K562 (cell line): ENCODE measurements at regions not wholly inside any gene's neighbourhood (a gene's known extent, or its start where the extent isn't known, plus 50 kb on each side); places are given as distances from the start of the nearest gene placed in this dataset.

Source experiments
- ADNP ChIP-seq: fragments of 200-800 bp; sonication (Bioruptor generic); IDR thresholded peaks from 2 replicates; pipeline ENCODE4 v1.6.1; 2016; ENCODE audit warnings: missing genetic modification characterization, missing compliant biosample characterization
- ARNT ChIP-seq, 2 experiments: fragments of 450-650 bp; IDR thresholded peaks; 2 replicates each; pipeline ENCODE4 v1.6.1; 2016; ENCODE audit warnings: mild to moderate bottlenecking in 1 of 2
- BACH1 ChIP-seq: fragments of 200-800 bp; sonication (Bioruptor generic); IDR thresholded peaks from 2 replicates; pipeline ENCODE4 v1.6.1; 2016; ENCODE audit warnings: missing genetic modification characterization, missing compliant biosample characterization
- CREBBP ChIP-seq: IDR thresholded peaks from one replicate; pipeline ENCODE4 v1.6.1; 2012; ENCODE audit warnings: low read depth, mild to moderate bottlenecking, control low read depth, inconsistent platforms, low read length
- CTCF ChIP-seq, 3 experiments: IDR thresholded peaks in 2 of 3; conservative IDR thresholded peaks in 1 of 3; 2 replicates each; pipeline ENCODE4 v1.5.1; 2011 to 2012; ENCODE audit warnings: low read length in 3 of 3, mild to moderate bottlenecking in 3 of 3, control low read depth in 2 of 3, improper control_type of control experiment in 1 of 3, inconsistent platforms in 1 of 3, low read depth in 1 of 3, mixed read lengths in 1 of 3, moderate library complexity in 1 of 3; ENCODE audit not compliant: insufficient read depth in 2 of 3
- DDX20 ChIP-seq: fragments of 450-650 bp; IDR thresholded peaks from 2 replicates; pipeline ENCODE4 v1.6.1; 2016; ENCODE audit warnings: missing genetic modification characterization, low read depth, mild to moderate bottlenecking, missing compliant biosample characterization, moderate library complexity
- EZH2 ChIP-seq: IDR thresholded peaks from 2 replicates; pipeline ENCODE4 v1.6.1; 2012; ENCODE audit warnings: low read depth, mild to moderate bottlenecking, inconsistent platforms, low read length, borderline replicate concordance
- FOXO4 ChIP-seq: fragments of 450-650 bp; formaldehyde crosslinking; IDR thresholded peaks from 2 replicates; pipeline ENCODE4 v1.4.0; 2020; ENCODE audit warnings: mild to moderate bottlenecking, moderate library complexity
- GABPB1 ChIP-seq: sonication (generic); formaldehyde crosslinking; IDR thresholded peaks from 2 replicates; pipeline ENCODE4 v1.8.0; 2022; ENCODE audit warnings: mild to moderate bottlenecking, missing genetic modification reagents
- HNRNPLL ChIP-seq: fragments of 200-400 bp; formaldehyde crosslinking; IDR thresholded peaks from 2 replicates; pipeline ENCODE4 v1.6.1; 2017; ENCODE audit warnings: low read length, low read depth, mild to moderate bottlenecking; ENCODE audit not compliant: poor library complexity, severe bottlenecking
- MTA1 ChIP-seq: fragments of 450-650 bp; IDR thresholded peaks from 2 replicates; pipeline ENCODE4 v1.6.1; 2017; ENCODE audit warnings: borderline replicate concordance
- NR2C1 ChIP-seq, 2 experiments: fragments of 450-650 bp; IDR thresholded peaks; 2 replicates each; pipeline ENCODE4 v1.6.1; 2017; ENCODE audit warnings: mild to moderate bottlenecking in 2 of 2, antibody characterized with exemption in 1 of 2, inconsistent platforms in 1 of 2, missing compliant biosample characterization in 1 of 2, missing genetic modification characterization in 1 of 2
- NR2C2 ChIP-seq, 2 experiments: fragments of 200-800 bp in 1 of 2; sonication (Bioruptor generic) in 1 of 2; sonication (generic) in 1 of 2; formaldehyde crosslinking in 1 of 2; IDR thresholded peaks; 2 replicates each; pipeline versions ENCODE4 v1.6.1 to v1.8.0; 2016 to 2022; ENCODE audit warnings: mild to moderate bottlenecking in 1 of 2, missing compliant biosample characterization in 1 of 2, missing genetic modification characterization in 1 of 2, missing genetic modification reagents in 1 of 2
- TFE3 ChIP-seq: fragments of 450-650 bp; formaldehyde crosslinking; IDR thresholded peaks from 2 replicates; pipeline ENCODE4 v1.4.0; 2020; ENCODE audit warnings: mild to moderate bottlenecking, mixed read lengths
- UBTF ChIP-seq, 2 experiments: IDR thresholded peaks; 2 replicates each; pipeline ENCODE4 v1.6.1; 2012; ENCODE audit warnings: improper control_type of control experiment in 2 of 2, low read depth in 2 of 2, low read length in 2 of 2, borderline replicate concordance in 1 of 2
- ZC3H11A ChIP-seq: IDR thresholded peaks from 2 replicates; pipeline ENCODE4 v1.6.1; 2012; ENCODE audit warnings: low read depth, low read length, improper control_type of control experiment
- ZNF124 ChIP-seq: sonication (generic); formaldehyde crosslinking; IDR thresholded peaks from 2 replicates; pipeline ENCODE4 v1.8.1; 2022; ENCODE audit warnings: missing genetic modification reagents
- ZZZ3 ChIP-seq: fragments of 450-650 bp; IDR thresholded peaks from 2 replicates; pipeline ENCODE4 v1.6.1; 2016; ENCODE audit warnings: antibody characterized with exemption, mild to moderate bottlenecking, moderate library complexity

- TF ChIP-seq NR2C2 (CRISPR knock-in tag; IDR thresholded peaks at IDR 0.05) (no peak), NR2C2 (tag; IDR thresholded peaks at IDR 0.05) (peak; percentile 83), CREBBP (no peak), BACH1 (tag) (peak; percentile 97), CTCF (IDR thresholded peaks at IDR 0.05 in 2 of 3, conservative IDR thresholded peaks at IDR 0.05 in 1 of 3; ENCODE audit: insufficient read depth in 2 of 3, low read depth in 1 of 3, low read length in 3 of 3) (no peak), NR2C1 (IDR thresholded peaks at IDR 0.05) (no peak), NR2C1 (tag; IDR thresholded peaks at IDR 0.05) (peak; percentile 90), EZH2 (no peak), ARNT (IDR thresholded peaks at IDR 0.05) (no peak), FOXO4 (peak; percentile 95), TFE3 (CRISPR knock-in tag) (peak; percentile 52), GABPB1 (CRISPR knock-in tag) (peak; percentile 48), MTA1 (no peak), DDX20 (tag) (peak; percentile 96), ADNP (no peak), HNRNPLL (no peak), UBTF (IDR thresholded peaks at IDR 0.05; ENCODE audit: borderline replicate concordance in 1 of 2, low read depth in 2 of 2, low read length in 2 of 2) (no peak), ZZZ3 (no peak), ZC3H11A (no peak), ZNF124 (CRISPR knock-in tag) (no peak)
These were observed 85.4 kb downstream of the IER5 start (continued) for GRCh38 chr1:181173761-181174447.
